GM21367 (cell line): ENCODE measurements at regions not wholly inside any gene's neighbourhood (a gene's known extent, or its start where the extent isn't known, plus 50 kb on each side); places are given as distances from the start of the nearest gene placed in this dataset.
"Not testable (repeated sequence)": the region's sequence is repeated elsewhere in the genome, so short reads cannot be mapped to it uniquely, and the experiment has no call there.

Experiments
- ATAC-seq: cut with Tn5 transposase; IDR thresholded peaks from one replicate; pipeline ENCODE4 v1.9.1; 2021; ENCODE audit not compliant: unreplicated experiment

DNA sequence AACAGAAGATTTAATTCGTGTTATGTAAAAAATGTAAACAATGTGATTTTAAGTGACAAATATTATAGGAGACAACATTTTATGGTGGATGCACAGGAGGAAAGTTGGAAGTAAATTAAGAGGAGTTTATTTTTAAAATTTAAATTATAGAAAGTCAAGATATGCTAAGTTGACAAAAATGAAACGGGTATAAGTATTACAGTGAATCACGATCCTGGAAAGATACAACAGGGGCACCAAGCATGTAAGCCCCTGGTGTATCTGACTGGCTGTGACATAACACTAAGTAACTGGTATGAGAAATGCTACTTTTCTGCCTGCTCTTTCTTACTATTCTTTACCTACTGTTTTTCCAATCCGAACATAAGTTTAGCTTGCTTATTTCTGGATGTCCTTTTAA, 419.8 kb upstream of the CHD1 start:
- ATAC-seq: no peak

DNA sequence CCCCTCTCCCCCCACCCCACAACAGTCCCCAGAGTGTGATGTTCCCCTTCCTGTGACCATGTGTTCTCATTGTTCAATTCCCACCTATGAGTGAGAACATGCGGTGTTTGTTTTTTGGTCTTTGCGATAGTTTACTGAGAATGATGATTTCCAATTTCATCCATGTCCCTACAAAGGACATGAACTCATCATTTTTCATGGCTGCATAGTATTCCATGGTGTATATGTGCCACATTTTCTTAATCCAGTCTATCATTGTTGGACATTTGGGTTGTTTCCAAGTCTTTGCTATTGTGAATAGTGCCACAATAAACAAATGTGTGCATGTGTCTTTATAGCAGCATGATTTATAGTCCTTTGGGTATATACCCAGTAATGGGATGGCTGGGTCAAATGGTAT, 411.0 kb upstream of the CHD1 start:
- not testable (repeated sequence) for ATAC-seq

DNA sequence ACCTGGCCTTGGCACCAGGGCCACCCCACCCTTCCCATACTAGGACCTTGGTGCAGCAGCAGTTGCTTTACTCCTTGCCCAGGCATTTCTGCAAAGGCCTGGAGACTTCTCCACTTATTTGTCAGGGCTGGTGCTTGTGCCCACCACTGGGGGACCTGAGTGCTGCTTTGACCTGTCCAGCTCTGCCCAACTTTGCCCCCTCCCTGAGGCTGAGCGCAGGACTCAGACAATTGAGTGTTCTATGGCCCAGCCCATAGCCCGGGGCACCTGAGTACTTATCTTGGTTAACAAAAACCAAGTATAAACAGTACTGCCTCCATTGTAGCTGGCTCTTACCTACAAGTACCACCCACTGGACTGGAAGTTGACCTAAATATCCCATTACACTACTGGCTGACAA, 406.1 kb upstream of the CHD1 start:
- ATAC-seq: no peak

DNA sequence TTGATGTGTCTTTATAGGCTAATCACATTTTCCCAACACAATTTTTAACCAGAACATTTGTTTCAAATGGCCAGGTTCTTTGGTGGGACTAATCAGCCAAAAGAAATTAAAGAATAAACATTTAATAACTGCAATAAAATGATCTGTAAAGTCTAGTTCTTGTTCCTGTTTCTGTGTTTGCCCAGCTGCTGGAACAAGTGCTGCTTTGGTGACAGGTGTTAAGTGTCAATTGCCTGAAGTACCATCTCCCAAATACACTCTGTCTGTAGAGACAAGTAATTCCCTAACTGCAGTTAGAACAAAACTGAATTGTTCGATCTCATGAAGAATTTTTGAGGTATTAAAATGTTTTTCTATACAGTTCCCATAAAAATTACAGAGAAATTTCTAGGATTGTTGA, 402.3 kb upstream of the CHD1 start:
- no peak for ATAC-seq

DNA sequence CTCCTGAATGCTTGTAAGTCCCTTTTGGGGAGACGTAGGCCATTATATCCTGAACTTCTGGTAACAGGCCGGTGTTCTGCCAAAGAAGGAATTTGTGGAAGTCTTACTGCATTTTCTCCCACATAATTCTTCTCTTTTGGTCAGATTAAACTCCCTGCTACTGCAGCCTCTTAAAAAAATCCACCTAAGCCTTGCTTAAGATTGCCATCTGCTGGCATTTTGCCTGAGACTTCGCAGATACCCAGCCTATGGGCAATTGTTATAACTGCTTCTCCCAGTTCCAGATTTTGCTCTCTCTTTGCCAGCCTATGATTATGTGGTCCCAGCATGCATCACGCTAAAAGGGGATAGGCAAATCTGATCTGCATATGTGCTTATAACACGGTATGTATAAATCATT, 391.6 kb upstream of the CHD1 start:
- no peak for ATAC-seq

DNA sequence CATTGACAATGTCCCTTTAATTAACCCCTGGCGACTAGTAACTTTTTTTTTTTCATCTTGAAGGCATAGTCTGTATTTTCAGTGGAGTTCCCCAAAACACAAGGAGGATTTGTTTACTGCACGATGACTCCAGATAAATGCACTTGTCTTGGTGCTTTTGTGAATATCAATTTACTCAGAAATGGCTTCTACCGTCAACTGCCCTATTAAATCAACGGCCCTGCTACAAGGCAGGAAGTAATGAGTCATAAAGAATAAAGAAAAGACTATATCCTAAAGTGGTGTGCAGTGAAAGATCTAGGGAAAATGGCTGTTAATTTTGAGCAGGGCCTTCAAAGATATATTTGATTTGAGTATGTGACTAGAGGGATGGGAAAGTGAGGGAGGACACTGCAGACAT, 388.3 kb upstream of the CHD1 start:
- no peak for ATAC-seq

DNA sequence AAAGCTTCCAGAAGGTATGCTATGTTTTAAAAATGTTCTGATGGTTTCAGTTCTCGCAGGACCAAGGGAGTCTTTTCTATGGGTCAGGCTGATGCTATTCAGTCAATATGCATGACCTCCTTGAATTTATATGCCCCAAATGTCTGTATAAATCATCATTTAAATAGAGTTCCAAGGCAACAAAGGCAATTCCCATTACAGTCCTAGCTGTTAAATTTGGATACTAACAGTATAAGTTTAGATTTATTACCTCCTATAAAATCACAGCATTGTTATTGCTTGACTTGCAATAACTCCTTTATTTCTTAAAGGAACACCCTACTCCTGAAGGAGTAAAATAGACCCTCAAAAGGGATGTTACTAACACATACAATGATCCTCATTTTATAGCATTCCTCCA, 387.7 kb upstream of the CHD1 start:
- no peak for ATAC-seq

GRCh38 chr5:99315413-99316183, 386.8 kb upstream of the CHD1 start:
- ATAC-seq: no peak

DNA sequence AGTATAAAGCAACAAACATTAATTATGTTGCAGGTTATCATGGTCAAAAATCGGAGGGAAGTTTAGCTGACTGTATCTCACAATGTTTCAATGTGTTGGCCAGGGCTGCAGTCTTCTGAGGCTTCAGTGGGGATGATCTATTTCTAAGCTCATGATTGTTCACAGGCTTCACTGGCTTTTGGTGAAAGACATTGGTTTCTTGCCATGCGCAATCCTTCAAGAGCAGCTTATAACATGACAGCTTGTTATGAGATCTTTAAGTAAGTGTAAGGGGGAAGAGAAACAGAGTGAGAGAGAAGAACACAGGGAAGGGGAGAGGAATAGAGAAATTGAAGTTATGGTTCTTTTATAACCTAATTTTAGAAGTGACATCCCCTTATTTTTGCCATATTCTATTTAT, 385.9 kb upstream of the CHD1 start:
- ATAC-seq: no peak

DNA sequence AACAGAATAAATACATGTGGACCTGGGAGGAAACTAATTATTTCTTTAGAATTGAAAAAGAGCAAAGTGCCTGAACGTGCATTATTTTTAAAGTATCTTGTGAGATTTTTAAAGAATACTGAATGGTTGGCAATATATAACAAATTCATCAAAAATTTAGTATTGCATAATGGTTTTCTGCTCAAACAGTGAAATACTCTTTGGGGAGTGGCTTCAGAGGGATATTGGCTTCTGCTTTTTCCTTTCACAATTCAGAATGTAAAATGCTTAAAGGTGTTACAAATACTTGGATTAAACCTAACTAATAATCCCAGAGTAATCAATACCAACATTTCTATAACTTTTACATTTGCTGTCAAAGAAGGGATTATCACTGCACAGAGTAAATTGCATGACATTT, 379.3 kb upstream of the CHD1 start:
- no peak for ATAC-seq

DNA sequence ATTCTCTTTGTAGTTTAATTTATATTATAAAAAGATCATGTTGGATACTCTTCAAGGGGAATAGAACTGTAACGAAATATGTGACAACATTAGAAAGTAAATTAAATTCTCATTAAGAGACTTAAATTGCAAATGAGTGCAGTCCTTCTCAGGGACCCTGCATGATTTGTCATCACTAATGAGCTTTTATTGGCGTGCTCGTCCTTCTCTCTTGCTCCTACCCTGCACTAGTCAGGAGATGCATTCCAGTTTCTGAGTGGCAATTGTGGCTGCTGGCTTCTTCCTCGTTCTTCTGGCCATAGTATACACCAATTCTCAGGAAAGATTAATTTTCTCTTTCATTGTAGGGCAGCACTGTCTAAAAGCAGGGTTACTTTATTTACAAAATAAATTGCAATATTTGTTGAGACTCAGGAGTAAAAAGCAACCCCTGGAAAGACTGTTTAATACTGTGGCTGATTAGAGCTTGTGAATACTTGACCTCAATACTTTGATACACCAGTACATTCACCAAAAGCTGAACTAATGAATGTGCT, 376.3 kb upstream of the CHD1 start:
- ATAC-seq: no peak

DNA sequence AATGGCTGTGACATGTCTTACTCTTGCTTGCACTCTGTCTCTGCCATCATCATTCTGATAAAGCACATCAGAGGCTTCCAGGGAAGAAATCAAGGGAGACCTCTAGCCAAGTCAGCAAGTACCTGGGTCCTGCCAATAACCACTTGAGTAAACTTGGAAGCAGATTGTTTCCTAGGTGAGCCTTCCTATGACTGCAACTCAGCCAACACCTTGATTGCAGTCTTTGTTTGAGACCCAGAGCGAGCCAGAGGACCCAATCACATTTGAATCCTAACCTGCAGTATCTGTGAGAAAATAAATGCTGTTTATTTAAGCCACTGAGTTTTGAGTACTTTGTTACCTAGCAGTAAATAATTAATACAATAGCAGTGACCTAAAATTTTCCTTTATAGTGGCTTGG, 356.8 kb upstream of the CHD1 start:
- no peak for ATAC-seq

- ATAC-seq: no peak
Observed at GRCh38 chr5:99275128-99275527, 346.3 kb upstream of the CHD1 start.

DNA sequence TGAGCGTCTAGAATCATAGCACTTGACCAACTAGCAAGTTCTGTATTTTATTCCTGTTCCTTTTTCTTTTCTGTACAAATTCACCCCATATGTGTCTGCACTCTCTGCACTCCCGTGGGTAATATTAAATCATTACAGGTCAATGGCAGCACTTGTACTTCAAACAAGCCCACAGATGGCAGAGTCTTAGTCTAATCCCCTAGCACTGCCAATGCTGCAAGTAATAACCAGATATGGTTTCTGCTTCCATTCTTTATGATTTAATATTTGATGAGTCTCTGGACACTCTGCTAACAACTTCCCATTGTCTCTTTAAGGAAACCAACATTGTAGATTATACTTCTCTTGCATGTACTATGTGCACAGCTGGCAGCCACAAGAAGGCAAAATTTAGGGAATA, 343.8 kb upstream of the CHD1 start:
- ATAC-seq: no peak

- no peak for ATAC-seq
Observed at GRCh38 chr5:99258819-99259218, 330.0 kb upstream of the CHD1 start.

GRCh38 chr5:99248066-99248465, 319.3 kb upstream of the CHD1 start:
- no peak for ATAC-seq

GRCh38 chr5:99247346-99247745, 318.5 kb upstream of the CHD1 start:
- ATAC-seq: no peak

GRCh38 chr5:99243111-99243510, 314.3 kb upstream of the CHD1 start:
- ATAC-seq: no peak

DNA sequence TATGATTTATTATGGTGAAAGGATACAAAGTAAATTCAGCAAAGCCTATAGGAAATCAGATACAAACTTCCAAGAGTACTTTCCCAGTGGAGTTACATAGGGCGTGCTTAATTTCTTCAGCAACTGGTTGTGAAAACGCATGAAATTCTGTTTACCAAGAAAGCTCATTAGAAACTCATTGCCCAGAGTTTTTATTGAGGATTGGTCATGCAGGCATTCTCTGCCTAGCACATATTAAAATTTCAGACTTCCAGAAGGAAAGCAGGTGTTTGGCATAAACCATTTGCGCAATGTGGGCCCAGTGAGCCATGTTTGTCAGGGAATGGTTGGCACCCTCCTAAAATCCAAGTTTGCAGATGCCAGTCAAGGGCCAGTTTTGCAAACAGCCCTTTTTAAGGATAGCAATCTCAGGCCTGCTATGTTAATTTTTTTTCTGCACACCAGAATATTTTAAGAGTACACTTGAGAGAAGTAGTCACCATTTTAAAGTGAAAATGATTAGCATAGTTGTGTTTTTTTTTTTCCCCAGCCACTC, 311.1 kb upstream of the CHD1 start:
- no peak for ATAC-seq

DNA sequence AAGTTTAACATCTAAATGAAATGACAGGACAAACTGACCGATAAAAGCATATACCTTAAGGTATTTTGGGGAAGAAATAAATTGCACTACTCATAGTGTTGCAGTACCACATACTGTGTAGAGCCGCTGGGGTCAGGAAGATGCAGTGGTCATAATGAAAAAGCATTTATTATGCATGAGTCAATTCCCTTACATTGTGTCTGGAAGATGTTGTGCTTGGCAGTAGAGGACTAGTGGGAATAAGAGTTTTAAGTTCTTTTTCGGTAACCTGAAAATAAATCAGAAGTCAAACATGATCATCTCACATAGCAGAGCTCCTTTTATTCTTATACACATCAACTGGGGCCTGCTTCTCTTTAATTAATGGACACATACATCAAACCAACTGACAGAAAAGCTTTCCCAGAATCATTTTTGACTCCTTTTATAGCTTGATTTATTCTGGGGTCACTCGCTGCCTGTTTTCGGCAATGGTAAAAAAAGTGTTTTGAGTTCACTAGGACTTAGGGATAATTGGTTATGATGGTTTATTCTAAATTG, 262.5 kb upstream of the CHD1 start:
- ATAC-seq: no peak

DNA sequence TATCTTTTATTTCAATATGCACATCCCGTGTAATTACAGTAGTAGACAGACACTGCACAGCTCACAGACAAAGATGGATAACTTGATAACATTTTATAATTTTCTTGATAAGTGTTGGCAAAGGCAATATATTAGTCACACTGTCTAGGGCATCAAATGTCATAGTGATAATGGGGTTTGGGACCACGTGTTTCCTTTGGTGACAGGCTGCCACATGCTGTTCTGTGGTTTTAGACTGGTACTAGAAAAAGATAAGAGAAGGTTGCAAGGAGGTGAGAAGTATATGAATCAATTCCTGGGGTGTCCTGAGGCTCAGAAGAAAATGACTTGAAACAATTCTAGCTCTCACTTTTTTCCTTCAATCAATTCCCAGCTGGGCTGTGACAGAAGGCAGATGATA, 258.8 kb upstream of the CHD1 start:
- no peak for ATAC-seq

- ATAC-seq: no peak
Observed at GRCh38 chr5:99179206-99179605, 250.4 kb upstream of the CHD1 start.

DNA sequence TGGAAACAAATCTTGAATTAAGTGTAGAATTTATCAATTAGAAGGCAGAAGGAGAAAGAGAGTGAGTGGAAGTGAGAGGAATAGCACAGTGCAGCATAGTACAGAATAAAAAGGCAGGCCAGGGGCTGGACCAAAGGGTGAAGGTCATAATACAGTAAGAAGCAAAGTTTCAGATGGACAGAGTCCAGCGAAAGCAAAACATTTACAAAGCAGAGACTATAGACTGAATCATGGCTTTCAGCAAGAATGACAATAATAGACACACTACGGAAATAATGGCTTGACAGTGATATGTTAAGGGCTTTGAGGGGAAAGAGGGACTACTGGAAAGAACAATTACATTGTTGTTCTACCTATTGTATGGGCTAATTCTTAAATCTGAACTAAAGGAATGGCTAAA, 249.0 kb upstream of the CHD1 start:
- no peak for ATAC-seq
